Spleen (tissue), 11 donors: ENCODE measurements at regions not wholly inside any gene's neighbourhood (a gene's known extent, or its start where the extent isn't known, plus 50 kb on each side); places are given as distances from the start of the nearest gene placed in this dataset.

Experiments used
- DNase-seq: peaks from one replicate; pipeline ENCODE4 v3.0.0-alpha.2; 2020
- H3K27ac ChIP-seq, 8 donors: fragments of 200-600 bp; sonication (generic) in 7 of 8; 1 replicate in 4 of 8; 2 replicates in 4 of 8; pipeline versions ENCODE4 v1.5.0 to v1.8.0; 2016 to 2021; ENCODE audit warnings: inconsistent platforms in 4 of 8, mild to moderate bottlenecking in 4 of 8, moderate library complexity in 1 of 8
- H3K27me3 ChIP-seq, 7 donors: fragments of 200-600 bp; sonication (generic) in 6 of 7; replicated peaks in 1 of 7; 1 replicate in 4 of 7; 2 replicates in 3 of 7; pipeline versions ENCODE4 v1.5.0 to v1.8.0; 2016 to 2021; ENCODE audit warnings: inconsistent platforms in 3 of 7, mild to moderate bottlenecking in 1 of 7
- H3K36me3 ChIP-seq, 6 donors: fragments of 200-600 bp; sonication (generic) in 5 of 6; 1 replicate in 4 of 6; 2 replicates in 2 of 6; pipeline versions ENCODE4 v1.5.0 to v1.8.0; 2016 to 2021; ENCODE audit warnings: inconsistent platforms in 2 of 6
- H3K4me1 ChIP-seq, 6 donors: fragments of 200-600 bp; sonication (generic) in 5 of 6; 1 replicate in 3 of 6; 2 replicates in 3 of 6; pipeline versions ENCODE4 v1.5.0 to v1.8.0; 2016 to 2021; ENCODE audit warnings: inconsistent platforms in 3 of 6
- H3K4me3 ChIP-seq, 8 donors: fragments of 200-600 bp; sonication (generic) in 7 of 8; 1 replicate in 4 of 8; 2 replicates in 4 of 8; pipeline versions ENCODE4 v1.5.0 to v1.8.0; 2016 to 2021; ENCODE audit warnings: inconsistent platforms in 4 of 8, mild to moderate bottlenecking in 4 of 8, moderate library complexity in 2 of 8
- H3K9me3 ChIP-seq, 8 donors: fragments of 200-600 bp; sonication (generic) in 7 of 8; 1 replicate in 4 of 8; 2 replicates in 4 of 8; pipeline versions ENCODE4 v1.5.0 to v1.8.0; 2016 to 2021; ENCODE audit warnings: inconsistent platforms in 4 of 8
- POLR2A ChIP-seq, 3 donors: fragments of 450-650 bp; IDR thresholded peaks; one replicate each; pipeline ENCODE4 v1.5.1; 2017; ENCODE audit warnings: antibody characterized with exemption in 3 of 3, mild to moderate bottlenecking in 1 of 3
- POLR2AphosphoS5 ChIP-seq, 3 donors: sonication (generic); formaldehyde crosslinking; IDR thresholded peaks; one replicate each; pipeline ENCODE4 v1.5.1; 2017; ENCODE audit warnings: antibody characterized with exemption in 3 of 3
- WGBS, 5 donors: extraction: QIAGEN DNeasy Blood & Tissue Kit in 3 of 5; methylation state at CpG; one replicate each; pipeline versions ENCODE4 v1.1.5 to v1.1.7; 2013 to 2018; 5-methylcytosine and 5-hydroxymethylcytosine counted together
- intact Hi-C: fragments of 100-400 bp; cut with DNase I; formaldehyde crosslinking; loops from one replicate; pipeline ENCODE4 v1.15.0; 2023; ENCODE audit warnings: low total_unique reads
- TF ChIP-seq, protein P1 (sequence below), 11 experiments: fragments of 200-600 bp in 7 of 11; fragments of 450-650 bp in 4 of 11; sonication (generic) in 4 of 11; IDR thresholded peaks in 8 of 11; conservative IDR thresholded peaks in 3 of 11; 1 replicate in 7 of 11; 2 replicates in 4 of 11; pipeline versions ENCODE4 v1.4.0 to v1.8.0; 2016 to 2021; ENCODE audit warnings: antibody characterized with exemption in 11 of 11, inconsistent platforms in 4 of 11, mild to moderate bottlenecking in 1 of 11
- donor health status: healthy with polysubstance abuse.
- donor health status: DM: no; HTN: no; CAD: no; lungs with moderate emphysema.
- donor health status: DM: no; HTN: no; CAD: no.
- donor health status: Bipolar disorder and iron deficiency.
- donor health status: healthy.
- donor health status: DM: no; HTN: no; CAD: no.
- donor health status: DM: yes; HTN: yes; CAD: no.

DNA sequence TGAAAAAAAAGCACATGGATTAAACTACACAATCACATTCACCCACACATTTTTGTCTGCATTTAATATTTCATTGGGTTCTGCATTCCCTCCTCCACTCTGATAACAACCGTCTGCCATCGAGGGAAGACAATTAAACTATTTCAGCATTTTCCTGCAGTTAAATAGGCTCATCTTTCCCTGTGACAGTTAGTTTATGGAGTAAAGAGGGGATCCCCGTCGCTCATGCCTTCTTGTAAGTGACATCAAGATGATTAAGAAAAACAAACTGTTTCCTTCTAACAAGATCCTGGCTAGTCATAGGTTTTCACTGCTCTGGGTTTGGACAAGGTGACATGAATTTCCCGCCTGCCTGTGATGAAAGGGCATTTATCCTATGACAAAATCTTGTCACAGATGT lies 98.0 kb upstream of the DYNLRB2 start:
- no peaks in the 10 kb centered on the region for H3K36me3 ChIP-seq
- H3K4me1 ChIP-seq, result peaks cover 0 to 8% (median 0%) of the 10 kb centered on the region in 6 donors
- TF ChIP-seq POLR2AphosphoS5 (IDR thresholded peaks at IDR 0.05) (no peak), POLR2A (IDR thresholded peaks at IDR 0.05) (no peak)
- TF ChIP-seq, protein P1, sequence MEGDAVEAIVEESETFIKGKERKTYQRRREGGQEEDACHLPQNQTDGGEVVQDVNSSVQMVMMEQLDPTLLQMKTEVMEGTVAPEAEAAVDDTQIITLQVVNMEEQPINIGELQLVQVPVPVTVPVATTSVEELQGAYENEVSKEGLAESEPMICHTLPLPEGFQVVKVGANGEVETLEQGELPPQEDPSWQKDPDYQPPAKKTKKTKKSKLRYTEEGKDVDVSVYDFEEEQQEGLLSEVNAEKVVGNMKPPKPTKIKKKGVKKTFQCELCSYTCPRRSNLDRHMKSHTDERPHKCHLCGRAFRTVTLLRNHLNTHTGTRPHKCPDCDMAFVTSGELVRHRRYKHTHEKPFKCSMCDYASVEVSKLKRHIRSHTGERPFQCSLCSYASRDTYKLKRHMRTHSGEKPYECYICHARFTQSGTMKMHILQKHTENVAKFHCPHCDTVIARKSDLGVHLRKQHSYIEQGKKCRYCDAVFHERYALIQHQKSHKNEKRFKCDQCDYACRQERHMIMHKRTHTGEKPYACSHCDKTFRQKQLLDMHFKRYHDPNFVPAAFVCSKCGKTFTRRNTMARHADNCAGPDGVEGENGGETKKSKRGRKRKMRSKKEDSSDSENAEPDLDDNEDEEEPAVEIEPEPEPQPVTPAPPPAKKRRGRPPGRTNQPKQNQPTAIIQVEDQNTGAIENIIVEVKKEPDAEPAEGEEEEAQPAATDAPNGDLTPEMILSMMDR (IDR thresholded peaks at IDR 0.05 in 8 of 11, conservative IDR thresholded peaks at IDR 0.05 in 3 of 11), result no peak
- H3K27me3 ChIP-seq, result no peaks in the 10 kb centered on the region
- WGBS, 5 donors, result 61 to 69% (median 68%) methylated on average over 5 of the region's 5 CpGs
- H3K4me3 ChIP-seq, result no peak overlapping the region
- H3K9me3 ChIP-seq, result no peaks in the 10 kb centered on the region
- intact Hi-C loops, result no loop called here
- no peak for DNase-seq
- H3K27ac ChIP-seq, result no peak overlapping the region

DNA sequence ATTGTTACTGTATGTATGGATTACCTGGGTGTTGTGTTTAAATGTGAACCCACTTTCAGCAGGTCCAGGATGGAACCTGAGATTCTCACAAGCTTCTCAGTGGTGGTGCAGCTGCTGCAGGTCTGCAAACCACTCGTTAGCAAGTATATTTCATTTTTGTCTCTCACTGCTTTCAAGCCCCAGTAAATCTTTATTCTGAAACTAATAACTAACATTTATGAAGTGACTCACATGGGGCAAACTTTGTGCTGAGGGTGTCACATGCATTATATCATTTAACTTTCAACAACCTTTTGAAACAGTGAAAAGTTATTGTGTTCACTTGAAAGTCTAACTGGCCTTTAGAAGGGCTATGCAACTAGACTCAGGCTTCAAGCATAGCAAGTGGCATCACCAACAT lies 98.9 kb upstream of the DYNLRB2 start:
- H3K4me1 ChIP-seq, result peaks cover 0 to 8% (median 0%) of the 10 kb centered on the region in 6 donors
- 53 to 83% (median 69%) methylated on average over 1 of the region's 1 CpG for WGBS, 5 donors
- no peaks in the 10 kb centered on the region for H3K9me3 ChIP-seq
- TF ChIP-seq POLR2A (IDR thresholded peaks at IDR 0.05) (no peak), POLR2AphosphoS5 (IDR thresholded peaks at IDR 0.05) (no peak)
- TF ChIP-seq, protein P1 (IDR thresholded peaks at IDR 0.05 in 8 of 11, conservative IDR thresholded peaks at IDR 0.05 in 3 of 11), result no peak
- H3K36me3 ChIP-seq, result no peaks in the 10 kb centered on the region
- no peaks in the 10 kb centered on the region for H3K27me3 ChIP-seq
- H3K4me3 ChIP-seq, result no peak overlapping the region
- no peak overlapping the region for H3K27ac ChIP-seq
- no peak for DNase-seq
- intact Hi-C loops, result no loop called here

DNA sequence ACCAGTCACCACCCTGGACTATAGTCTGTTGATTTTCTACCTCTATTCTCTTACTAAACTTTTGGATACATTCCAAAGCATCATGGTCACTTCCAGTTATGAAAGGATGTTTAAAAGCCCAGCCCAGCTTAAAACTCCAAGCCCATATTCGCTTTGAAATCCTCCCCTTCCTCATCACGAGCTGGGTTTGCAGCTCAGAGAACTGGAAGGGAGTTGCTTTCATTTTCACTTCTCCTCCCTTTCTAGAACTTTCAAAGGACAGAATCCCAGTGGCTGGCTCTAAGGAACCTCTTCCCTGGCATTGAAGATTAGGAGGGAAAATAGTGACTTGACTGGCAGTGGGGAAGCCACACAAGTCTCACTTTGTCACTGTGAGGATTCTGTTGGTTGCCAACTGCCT lies 100.1 kb upstream of the DYNLRB2 start:
- TF ChIP-seq, protein P1 (IDR thresholded peaks at IDR 0.05 in 8 of 11, conservative IDR thresholded peaks at IDR 0.05 in 3 of 11), result no peak
- no peak for TF ChIP-seq POLR2AphosphoS5 (IDR thresholded peaks at IDR 0.05)
- TF ChIP-seq POLR2A (IDR thresholded peaks at IDR 0.05), result no peak
- Histone ChIP-seq H3K9me3 (no peaks in the 10 kb centered on the region), H3K4me3 (no peak overlapping the region)

DNA sequence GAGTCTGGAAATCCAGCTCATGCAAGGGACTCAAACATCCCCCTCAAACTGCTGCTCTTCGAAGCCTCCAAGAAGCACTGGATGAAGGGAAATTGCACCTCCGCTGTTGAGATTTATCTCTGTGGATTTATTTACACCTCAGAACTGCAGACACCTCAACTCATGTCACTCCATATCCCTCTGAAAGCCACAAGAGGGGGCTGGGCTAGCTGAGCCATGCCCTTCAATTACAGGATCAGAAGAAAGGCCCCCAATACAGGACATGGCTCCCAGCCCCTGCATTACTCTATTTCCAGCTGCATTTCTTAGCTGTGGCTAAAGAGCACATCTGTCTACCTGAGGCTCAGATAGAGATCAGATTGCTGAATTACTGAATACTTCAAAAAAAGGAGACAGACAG lies 103.1 kb upstream of the DYNLRB2 start:
- no peak for DNase-seq
- 82 to 89% (median 85%) methylated on average over 2 of the region's 2 CpGs for WGBS, 5 donors
- Histone ChIP-seq H3K4me1 (peaks cover 0 to 8% (median 0%) of the 10 kb centered on the region in 6 donors), H3K27ac (no peak overlapping the region), H3K9me3 (no peaks in the 10 kb centered on the region), H3K27me3 (peaks cover 0 to 7% (median 0%) of the 10 kb centered on the region in 7 donors), H3K4me3 (no peak overlapping the region), H3K36me3 (no peaks in the 10 kb centered on the region)
- intact Hi-C loops, result no loop called here
- no peak for TF ChIP-seq POLR2AphosphoS5 (IDR thresholded peaks at IDR 0.05)
- no peak for TF ChIP-seq POLR2A (IDR thresholded peaks at IDR 0.05)

More for the DNA sequence above, 100.1 kb upstream of the DYNLRB2 start:
- Histone ChIP-seq H3K27ac (no peak overlapping the region), H3K4me1 (peaks cover 0 to 8% (median 0%) of the 10 kb centered on the region in 6 donors), H3K27me3 (no peaks in the 10 kb centered on the region), H3K36me3 (no peaks in the 10 kb centered on the region)
- DNase-seq, result no peak
- 22 to 52% (median 41%) methylated on average over 2 of the region's 2 CpGs for WGBS, 5 donors
- intact Hi-C loops, result no loop called here

DNA sequence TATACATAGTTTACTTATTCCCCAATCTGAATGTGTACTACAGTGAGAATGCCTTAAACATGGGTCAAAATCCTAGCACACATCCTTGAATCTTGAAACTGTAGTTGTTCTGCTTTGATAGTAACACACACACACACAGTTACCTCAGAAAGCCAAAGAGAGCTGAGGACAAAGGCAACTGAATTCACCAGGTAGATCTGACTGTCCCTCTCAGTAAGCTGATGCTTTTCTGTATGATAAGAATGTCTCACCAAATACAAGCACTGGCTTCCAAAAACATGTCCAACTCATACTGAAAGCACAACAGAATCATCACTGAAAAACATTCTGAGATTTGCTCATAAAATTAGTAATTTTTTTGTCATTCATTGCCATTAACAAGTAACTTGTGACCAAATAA lies 104.3 kb upstream of the DYNLRB2 start:
- Histone ChIP-seq H3K4me1 (peaks cover 0 to 8% (median 0%) of the 10 kb centered on the region in 6 donors), H3K4me3 (no peak overlapping the region), H3K27ac (no peak overlapping the region), H3K36me3 (no peaks in the 10 kb centered on the region), H3K27me3 (peaks cover 0 to 7% (median 0%) of the 10 kb centered on the region in 7 donors), H3K9me3 (no peaks in the 10 kb centered on the region)
- intact Hi-C loops, result no loop called here
- TF ChIP-seq POLR2AphosphoS5 (IDR thresholded peaks at IDR 0.05) (no peak), POLR2A (IDR thresholded peaks at IDR 0.05) (no peak)
- TF ChIP-seq, protein P1 (IDR thresholded peaks at IDR 0.05 in 8 of 11, conservative IDR thresholded peaks at IDR 0.05 in 3 of 11), result no peak
- no peak for DNase-seq
